ENCODE measurements at regions not wholly inside any gene's neighbourhood (a gene's known extent, or its start where the extent isn't known, plus 50 kb on each side); places are given as distances from the start of the nearest gene placed in this dataset.

GRCh38 chr3:30268288-30268687 is 338.1 kb upstream of the TGFBR2 start:
- Histone ChIP-seq H3K4me3 (replicated peaks in 1 of 4; ENCODE audit: control extremely low read depth in 1 of 4, insufficient read depth in 1 of 4, low read depth in 3 of 4, low read length in 4 of 4) (no peak overlapping the region), H4K20me1 (ENCODE audit: control insufficient read depth, extremely low read depth, insufficient read depth, low read length) (no peaks in the 10 kb centered on the region), H3K27ac (ENCODE audit: insufficient read depth, low read length) (no peak overlapping the region), H3K27me3 (ENCODE audit: control insufficient read depth, insufficient read depth, low read length) (no peaks in the 10 kb centered on the region), H3K9ac (ENCODE audit: insufficient read depth, low read length) (no peak overlapping the region), H3K4me2 (ENCODE audit: extremely low read depth, insufficient read depth, low read length) (no peak overlapping the region), H2AFZ (ENCODE audit: low read length) (no peak overlapping the region), H3K9me3 (ENCODE audit: control insufficient read depth, insufficient read depth, low read depth, low read length) (no peaks in the 10 kb centered on the region), H3K36me3 (ENCODE audit: control insufficient read depth, insufficient read depth, low read length) (no peaks in the 10 kb centered on the region), H3K4me1 (ENCODE audit: control insufficient read depth, extremely low read depth, insufficient read depth, low read length) (peaks cover 4% of the 10 kb centered on the region), H3K79me2 (ENCODE audit: control insufficient read depth, insufficient read depth, low read length) (no peaks in the 10 kb centered on the region)
- peak in 1 of 2 donors; percentile 44 for DNase-seq (ENCODE audit: low read depth in 2 of 2)
- TF ChIP-seq EZH2 (IDR thresholded peaks at IDR 0.05; ENCODE audit: low read length, missing control alignments), result no peak
- no peak for TF ChIP-seq CTCF (conservative IDR thresholded peaks at IDR 0.05 in 1 of 2, IDR thresholded peaks at IDR 0.05 in 1 of 2; ENCODE audit: low read depth in 1 of 2, low read length in 2 of 2)

GRCh38 chr3:30269751-30270445 is 336.5 kb upstream of the TGFBR2 start:
- H3K27ac ChIP-seq (ENCODE audit: insufficient read depth, low read length), result no peak overlapping the region
- no peak overlapping the region for H3K4me3 ChIP-seq (replicated peaks in 1 of 4; ENCODE audit: control extremely low read depth in 1 of 4, insufficient read depth in 1 of 4, low read depth in 3 of 4, low read length in 4 of 4)
- peak in 1 of 2 donors; percentile 74 for DNase-seq (ENCODE audit: low read depth in 2 of 2)
- H3K9me3 ChIP-seq (ENCODE audit: control insufficient read depth, insufficient read depth, low read depth, low read length), result no peaks in the 10 kb centered on the region
- H2AFZ ChIP-seq (ENCODE audit: low read length), result no peak overlapping the region
- no peak for TF ChIP-seq CTCF (conservative IDR thresholded peaks at IDR 0.05 in 1 of 2, IDR thresholded peaks at IDR 0.05 in 1 of 2; ENCODE audit: low read depth in 1 of 2, low read length in 2 of 2)
- no peak for TF ChIP-seq EZH2 (IDR thresholded peaks at IDR 0.05; ENCODE audit: low read length, missing control alignments)
- no peaks in the 10 kb centered on the region for H4K20me1 ChIP-seq (ENCODE audit: control insufficient read depth, extremely low read depth, insufficient read depth, low read length)
- no peaks in the 10 kb centered on the region for H3K79me2 ChIP-seq (ENCODE audit: control insufficient read depth, insufficient read depth, low read length)
- no peaks in the 10 kb centered on the region for H3K4me1 ChIP-seq (ENCODE audit: control insufficient read depth, extremely low read depth, insufficient read depth, low read length)
- no peaks in the 10 kb centered on the region for H3K36me3 ChIP-seq (ENCODE audit: control insufficient read depth, insufficient read depth, low read length)
- H3K27me3 ChIP-seq (ENCODE audit: control insufficient read depth, insufficient read depth, low read length), result no peaks in the 10 kb centered on the region
- no peak overlapping the region for H3K9ac ChIP-seq (ENCODE audit: insufficient read depth, low read length)
- H3K4me2 ChIP-seq (ENCODE audit: extremely low read depth, insufficient read depth, low read length), result no peak overlapping the region

- TF ChIP-seq EZH2 (IDR thresholded peaks at IDR 0.05; ENCODE audit: low read length, missing control alignments) (no peak), CTCF (conservative IDR thresholded peaks at IDR 0.05 in 1 of 2, IDR thresholded peaks at IDR 0.05 in 1 of 2; ENCODE audit: low read depth in 1 of 2, low read length in 2 of 2) (no peak)
- no peaks in the 10 kb centered on the region for H3K36me3 ChIP-seq (ENCODE audit: control insufficient read depth, insufficient read depth, low read length)
- H3K4me3 ChIP-seq (replicated peaks in 1 of 4; ENCODE audit: control extremely low read depth in 1 of 4, insufficient read depth in 1 of 4, low read depth in 3 of 4, low read length in 4 of 4), result no peak overlapping the region
- no peak for DNase-seq (ENCODE audit: low read depth in 2 of 2)
- no peaks in the 10 kb centered on the region for H3K4me1 ChIP-seq (ENCODE audit: control insufficient read depth, extremely low read depth, insufficient read depth, low read length)
- H3K27me3 ChIP-seq (ENCODE audit: control insufficient read depth, insufficient read depth, low read length), result no peaks in the 10 kb centered on the region
- H2AFZ ChIP-seq (ENCODE audit: low read length), result no peak overlapping the region
- no peaks in the 10 kb centered on the region for H4K20me1 ChIP-seq (ENCODE audit: control insufficient read depth, extremely low read depth, insufficient read depth, low read length)
- no peak overlapping the region for H3K9ac ChIP-seq (ENCODE audit: insufficient read depth, low read length)
- no peaks in the 10 kb centered on the region for H3K79me2 ChIP-seq (ENCODE audit: control insufficient read depth, insufficient read depth, low read length)
- no peak overlapping the region for H3K27ac ChIP-seq (ENCODE audit: insufficient read depth, low read length)
- H3K4me2 ChIP-seq (ENCODE audit: extremely low read depth, insufficient read depth, low read length), result no peak overlapping the region
- no peaks in the 10 kb centered on the region for H3K9me3 ChIP-seq (ENCODE audit: control insufficient read depth, insufficient read depth, low read depth, low read length)
These were observed 334.6 kb upstream of the TGFBR2 start for GRCh38 chr3:30271781-30272180.

All from fibroblast of lung (primary cell).